ENCODE measurements at regions not wholly inside any gene's neighbourhood (a gene's known extent, or its start where the extent isn't known, plus 50 kb on each side); places are given as distances from the start of the nearest gene placed in this dataset.

- H3K4me1 ChIP-seq (replicated peaks in 1 of 2; ENCODE audit: control insufficient read depth in 2 of 2, insufficient read depth in 2 of 2, low read length in 2 of 2): peaks cover 5 to 6% of the 10 kb centered on the region in 2 experiments; a peak in 3 of 5 replicates
- H3K4me2 ChIP-seq (ENCODE audit: insufficient read depth, low read length): no peak overlapping the region
- no peak overlapping the region for H3K27ac ChIP-seq (ENCODE audit: extremely low read depth, low read depth, low read length)
- FAIRE-seq: no peak
- no TSS peak for BruUV-seq (replicated peaks)
- no peaks in the 10 kb centered on the region for H3K36me3 ChIP-seq (ENCODE audit: control insufficient read depth, insufficient read depth, low read length)
- H3K27me3 ChIP-seq (ENCODE audit: control insufficient read depth in 2 of 2, insufficient read depth in 2 of 2, low read length in 2 of 2): no peaks in the 10 kb centered on the region
- CTCF ChIA-PET (ENCODE audit: low intra/inter-chr PET ratio): no interaction called here
- no peak for DNase-seq (ENCODE audit: extremely low read depth in 1 of 4, low spot score in 3 of 4)
- POLR2A ChIA-PET: no interaction called here
- no peaks in the 10 kb centered on the region for H3K79me2 ChIP-seq (ENCODE audit: control insufficient read depth, insufficient read depth, low read length)
- in situ Hi-C loops (cut with MboI): no loop called here
- H3K9ac ChIP-seq (ENCODE audit: insufficient read depth in 1 of 2, low read depth in 2 of 2, low read length in 2 of 2): no peak overlapping the region
- no peaks in the 10 kb centered on the region for H3K9me1 ChIP-seq (ENCODE audit: control insufficient read depth, insufficient read depth, low read length)
- H4K20me1 ChIP-seq (replicated peaks; ENCODE audit: control insufficient read depth, insufficient read depth, low read length): no peaks in the 10 kb centered on the region
- H3K9me3 ChIP-seq (replicated peaks; ENCODE audit: control insufficient read depth, insufficient read depth, low read depth, low read length): no peaks in the 10 kb centered on the region
- no peak overlapping the region for H3K4me3 ChIP-seq
- ATAC-seq: no peak
- no peak overlapping the region for H2AFZ ChIP-seq (ENCODE audit: low read depth, low read length)
- intact Hi-C loops (cut with micrococcal nuclease): no loop called here
- 18% methylated on average over 2 of the region's 2 CpGs for WGBS (ENCODE audit: insufficient coverage, low coverage, missing lambda C conversion rate)
- TF ChIP-seq IRF2 (CRISPR knock-in tag; IDR thresholded peaks at IDR 0.05) (no peak), HDAC8 (tag; IDR thresholded peaks at IDR 0.05) (no peak), RERE (CRISPR knock-in tag; IDR thresholded peaks at IDR 0.05; ENCODE audit: borderline replicate concordance) (no peak), ATF1 (CRISPR knock-in tag; IDR thresholded peaks at IDR 0.05) (no peak), ATF1 (tag; IDR thresholded peaks at IDR 0.05) (no peak), NBN (IDR thresholded peaks at IDR 0.05; ENCODE audit: low read depth) (no peak), ZNF584 (CRISPR knock-in tag; IDR thresholded peaks at IDR 0.05; ENCODE audit: low read depth) (no peak), SMC3 (conservative IDR thresholded peaks at IDR 0.05; ENCODE audit: insufficient read depth, low read depth, low read length) (no peak), ZKSCAN8 (CRISPR knock-in tag; IDR thresholded peaks at IDR 0.05) (no peak), GTF2E2 (tag; IDR thresholded peaks at IDR 0.05) (no peak), BCL6 (CRISPR knock-in tag; IDR thresholded peaks at IDR 0.05) (no peak), STAT5B (CRISPR knock-in tag; IDR thresholded peaks at IDR 0.05) (no peak), ZNF431 (CRISPR knock-in tag; IDR thresholded peaks at IDR 0.05) (no peak), POLR3A (IDR thresholded peaks at IDR 0.05; ENCODE audit: borderline replicate concordance, extremely low read depth, insufficient read depth, insufficient read length) (no peak)
- TF ChIP-seq, protein P1, sequence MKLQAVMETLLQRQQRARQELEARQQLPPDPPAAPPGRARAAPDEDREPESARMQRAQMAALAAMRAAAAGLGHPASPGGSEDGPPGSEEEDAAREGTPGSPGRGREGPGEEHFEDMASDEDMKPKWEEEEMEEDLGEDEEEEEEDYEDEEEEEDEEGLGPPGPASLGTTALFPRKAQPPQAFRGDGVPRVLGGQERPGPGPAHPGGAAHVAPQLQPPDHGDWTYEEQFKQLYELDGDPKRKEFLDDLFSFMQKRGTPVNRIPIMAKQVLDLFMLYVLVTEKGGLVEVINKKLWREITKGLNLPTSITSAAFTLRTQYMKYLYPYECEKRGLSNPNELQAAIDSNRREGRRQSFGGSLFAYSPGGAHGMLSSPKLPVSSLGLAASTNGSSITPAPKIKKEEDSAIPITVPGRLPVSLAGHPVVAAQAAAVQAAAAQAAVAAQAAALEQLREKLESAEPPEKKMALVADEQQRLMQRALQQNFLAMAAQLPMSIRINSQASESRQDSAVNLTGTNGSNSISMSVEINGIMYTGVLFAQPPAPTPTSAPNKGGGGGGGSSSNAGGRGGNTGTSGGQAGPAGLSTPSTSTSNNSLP (IDR thresholded peaks at IDR 0.05; ENCODE audit: borderline replicate concordance, low read depth, low read length): no peak
- TF ChIP-seq, protein P2, sequence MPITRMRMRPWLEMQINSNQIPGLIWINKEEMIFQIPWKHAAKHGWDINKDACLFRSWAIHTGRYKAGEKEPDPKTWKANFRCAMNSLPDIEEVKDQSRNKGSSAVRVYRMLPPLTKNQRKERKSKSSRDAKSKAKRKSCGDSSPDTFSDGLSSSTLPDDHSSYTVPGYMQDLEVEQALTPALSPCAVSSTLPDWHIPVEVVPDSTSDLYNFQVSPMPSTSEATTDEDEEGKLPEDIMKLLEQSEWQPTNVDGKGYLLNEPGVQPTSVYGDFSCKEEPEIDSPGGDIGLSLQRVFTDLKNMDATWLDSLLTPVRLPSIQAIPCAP (CRISPR knock-in tag; IDR thresholded peaks at IDR 0.05; ENCODE audit: borderline replicate concordance): no peak
Measured at GRCh38 chr3:132821314-132821713, 99.1 kb upstream of the NPHP3 start.
